ENCODE measurements at regions not wholly inside any gene's neighbourhood (a gene's known extent, or its start where the extent isn't known, plus 50 kb on each side); places are given as distances from the start of the nearest gene placed in this dataset.

- TF ChIP-seq POLR2A (IDR thresholded peaks at IDR 0.05; ENCODE audit: low read length) (no peak), GATA1 (IDR thresholded peaks at IDR 0.05; ENCODE audit: low read depth, low read length) (no peak)
Measured at GRCh38 chr2:166768393-166769123, 119.7 kb upstream of the XIRP2 start.
